Astrocyte (in vitro differentiated cells and primary cell): ENCODE measurements at regions not wholly inside any gene's neighbourhood (a gene's known extent, or its start where the extent isn't known, plus 50 kb on each side); places are given as distances from the start of the nearest gene placed in this dataset.
A peak's percentile ranks its signal among the peaks of the same experiment; 100 is the strongest.

Experiments
- DNase-seq: peaks from one replicate; pipeline ENCODE4 v3.0.0-alpha.2; 2010; ENCODE audit warnings: low read depth
- FAIRE-seq: peaks from 2 replicates; lab custom pipeline; 2011; peaks lifted over from hg19 to GRCh38; lab: Jason Lieb, UNC
- H2AFZ ChIP-seq: 2 replicates; pipeline ENCODE4 v1.6.0; 2012; ENCODE audit warnings: low read depth, low read length, inconsistent platforms
- H3K27ac ChIP-seq: 2 replicates; pipeline ENCODE4 v1.5.1; 2011; ENCODE audit warnings: low read depth, low read length, inconsistent platforms
- H3K27me3 ChIP-seq: 2 replicates; pipeline ENCODE4 v1.6.0; 2011; ENCODE audit warnings: low read length, inconsistent platforms; ENCODE audit not compliant: insufficient read depth
- H3K36me3 ChIP-seq: 2 replicates; pipeline ENCODE4 v1.5.1; 2011; ENCODE audit warnings: low read length, inconsistent platforms; ENCODE audit not compliant: insufficient read depth
- H3K4me1 ChIP-seq: 2 replicates; pipeline ENCODE4 v1.5.1; 2011; ENCODE audit warnings: low read length, inconsistent platforms; ENCODE audit not compliant: insufficient read depth
- H3K4me2 ChIP-seq: 2 replicates; pipeline ENCODE4 v1.6.0; 2012; ENCODE audit warnings: low read length, inconsistent platforms
- H3K4me3 ChIP-seq: 2 replicates; pipeline ENCODE4 v1.5.1; 2011; ENCODE audit warnings: low read depth, mild to moderate bottlenecking, low read length, inconsistent platforms; ENCODE audit not compliant: insufficient read depth
- H3K79me2 ChIP-seq: 2 replicates; pipeline ENCODE4 v1.6.0; 2012; ENCODE audit warnings: mild to moderate bottlenecking, low read length, inconsistent platforms; ENCODE audit not compliant: insufficient read depth
- H3K9ac ChIP-seq: 2 replicates; pipeline ENCODE4 v1.6.0; 2012; ENCODE audit warnings: mild to moderate bottlenecking, low read length, inconsistent platforms
- H3K9me3 ChIP-seq: 2 replicates; pipeline ENCODE4 v1.5.1; 2012; ENCODE audit warnings: low read depth, mild to moderate bottlenecking, low read length, inconsistent platforms; ENCODE audit not compliant: insufficient read depth
- H4K20me1 ChIP-seq: 2 replicates; pipeline ENCODE4 v1.6.0; 2012; ENCODE audit warnings: low read length, inconsistent platforms; ENCODE audit not compliant: insufficient read depth
- H3K27ac Mint-ChIP-seq: one replicate; pipeline ENCODE4 v1.8.0; 2021; ENCODE audit warnings: mild to moderate bottlenecking, mixed read lengths; ENCODE audit not compliant: unreplicated experiment
- H3K27me3 Mint-ChIP-seq: one replicate; pipeline ENCODE4 v1.8.0; 2021; ENCODE audit warnings: low read depth, mixed read lengths; ENCODE audit not compliant: unreplicated experiment
- H3K36me3 Mint-ChIP-seq: one replicate; pipeline ENCODE4 v1.8.0; 2021; ENCODE audit warnings: low read depth, mixed read lengths; ENCODE audit not compliant: unreplicated experiment
- H3K4me1 Mint-ChIP-seq: one replicate; pipeline ENCODE4 v1.8.0; 2021; ENCODE audit warnings: low read depth, mixed read lengths; ENCODE audit not compliant: unreplicated experiment
- H3K4me3 Mint-ChIP-seq: one replicate; pipeline ENCODE4 v1.8.0; 2021; ENCODE audit warnings: mild to moderate bottlenecking, moderate library complexity, mixed read lengths; ENCODE audit not compliant: unreplicated experiment
- H3K9me3 Mint-ChIP-seq: one replicate; pipeline ENCODE4 v1.8.0; 2021; ENCODE audit warnings: mild to moderate bottlenecking, mixed read lengths; ENCODE audit not compliant: unreplicated experiment
- EZH2 ChIP-seq: IDR thresholded peaks from 2 replicates; pipeline ENCODE4 v1.6.1; 2012; ENCODE audit warnings: mild to moderate bottlenecking, low read length, inconsistent platforms; ENCODE audit not compliant: insufficient read depth
- TF ChIP-seq, protein P1 (sequence below): IDR thresholded peaks from 2 replicates; pipeline ENCODE4 v1.5.1; 2011; ENCODE audit warnings: low read depth, mild to moderate bottlenecking, inconsistent platforms, low read length, moderate library complexity; ENCODE audit not compliant: insufficient read depth

DNA sequence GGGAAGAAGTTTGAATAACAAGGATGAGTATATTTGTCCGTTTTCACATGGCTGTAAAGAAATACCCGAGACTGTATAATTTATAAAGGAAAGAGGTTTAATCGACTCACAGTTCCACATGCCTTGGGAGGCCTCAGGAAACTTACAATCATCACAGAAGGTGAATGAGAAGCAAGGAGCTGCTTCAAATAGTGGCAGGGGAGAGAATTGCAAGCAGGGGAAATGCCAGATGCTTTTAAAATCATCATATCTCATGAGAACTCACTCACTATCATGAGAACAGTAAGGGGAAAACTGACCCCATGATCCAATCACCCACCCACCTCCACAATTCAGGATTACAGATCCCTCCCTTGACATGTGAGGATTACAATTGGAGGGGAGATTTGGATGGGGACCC lies 212.8 kb upstream of the CDH8 start:
- no peak for TF ChIP-seq EZH2
- TF ChIP-seq, protein P1, sequence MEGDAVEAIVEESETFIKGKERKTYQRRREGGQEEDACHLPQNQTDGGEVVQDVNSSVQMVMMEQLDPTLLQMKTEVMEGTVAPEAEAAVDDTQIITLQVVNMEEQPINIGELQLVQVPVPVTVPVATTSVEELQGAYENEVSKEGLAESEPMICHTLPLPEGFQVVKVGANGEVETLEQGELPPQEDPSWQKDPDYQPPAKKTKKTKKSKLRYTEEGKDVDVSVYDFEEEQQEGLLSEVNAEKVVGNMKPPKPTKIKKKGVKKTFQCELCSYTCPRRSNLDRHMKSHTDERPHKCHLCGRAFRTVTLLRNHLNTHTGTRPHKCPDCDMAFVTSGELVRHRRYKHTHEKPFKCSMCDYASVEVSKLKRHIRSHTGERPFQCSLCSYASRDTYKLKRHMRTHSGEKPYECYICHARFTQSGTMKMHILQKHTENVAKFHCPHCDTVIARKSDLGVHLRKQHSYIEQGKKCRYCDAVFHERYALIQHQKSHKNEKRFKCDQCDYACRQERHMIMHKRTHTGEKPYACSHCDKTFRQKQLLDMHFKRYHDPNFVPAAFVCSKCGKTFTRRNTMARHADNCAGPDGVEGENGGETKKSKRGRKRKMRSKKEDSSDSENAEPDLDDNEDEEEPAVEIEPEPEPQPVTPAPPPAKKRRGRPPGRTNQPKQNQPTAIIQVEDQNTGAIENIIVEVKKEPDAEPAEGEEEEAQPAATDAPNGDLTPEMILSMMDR = no peak
- H3K4me1 ChIP-seq = no peaks in the 10 kb centered on the region
- Mint-ChIP-seq H3K27me3 (no peaks in the 10 kb centered on the region), H3K9me3 (no peaks in the 10 kb centered on the region), H3K4me1 (peaks cover 23% of the 10 kb centered on the region), H3K27ac (no peak overlapping the region), H3K36me3 (no peaks in the 10 kb centered on the region), H3K4me3 (no peak overlapping the region)
- no peak overlapping the region for H3K9ac ChIP-seq
- H3K27ac ChIP-seq = no peak overlapping the region
- DNase-seq = no peak
- no peaks in the 10 kb centered on the region for H4K20me1 ChIP-seq
- H3K79me2 ChIP-seq = no peaks in the 10 kb centered on the region
- H3K36me3 ChIP-seq = no peaks in the 10 kb centered on the region
- FAIRE-seq = no peak
- no peaks in the 10 kb centered on the region for H3K9me3 ChIP-seq
- H3K4me3 ChIP-seq = no peak overlapping the region
- H3K27me3 ChIP-seq = no peaks in the 10 kb centered on the region
- H3K4me2 ChIP-seq = no peak overlapping the region
- no peak overlapping the region for H2AFZ ChIP-seq

DNA sequence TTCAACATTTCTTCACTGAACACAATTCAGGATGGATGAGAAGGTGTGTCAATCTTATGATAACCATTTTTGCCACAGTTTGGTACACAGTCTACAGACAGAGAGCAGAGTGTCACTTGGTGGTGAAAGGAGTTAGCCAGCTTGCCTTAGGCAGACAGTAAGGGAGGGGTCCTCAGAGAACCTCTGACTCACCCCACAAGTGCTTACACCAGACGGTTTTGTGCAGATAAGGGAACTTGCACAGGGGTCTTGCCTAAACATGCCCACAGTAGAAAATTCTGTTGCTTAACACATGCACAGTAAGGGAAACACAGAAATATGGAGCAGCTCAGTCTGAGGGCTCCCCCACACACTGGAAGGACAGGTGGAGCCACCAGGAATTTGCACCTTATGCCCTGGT lies 204.5 kb upstream of the CDH8 start:
- H3K27ac Mint-ChIP-seq = peak overlapping the region; percentile 90
- Histone ChIP-seq H3K27me3 (no peaks in the 10 kb centered on the region), H3K79me2 (no peaks in the 10 kb centered on the region), H3K27ac (no peak overlapping the region), H3K4me1 (no peaks in the 10 kb centered on the region), H3K4me3 (no peak overlapping the region), H3K4me2 (no peak overlapping the region), H3K9ac (no peak overlapping the region), H3K9me3 (peaks cover 4% of the 10 kb centered on the region), H4K20me1 (no peaks in the 10 kb centered on the region), H3K36me3 (no peaks in the 10 kb centered on the region), H2AFZ (peak overlapping the region; percentile 14)
- peaks cover 2% of the 10 kb centered on the region for H3K9me3 Mint-ChIP-seq
- no peaks in the 10 kb centered on the region for H3K27me3 Mint-ChIP-seq
- TF ChIP-seq EZH2 = no peak
- TF ChIP-seq, protein P1 = no peak
- FAIRE-seq (no peak), DNase-seq (peak; percentile 16)
- no peaks in the 10 kb centered on the region for H3K36me3 Mint-ChIP-seq
- no peak overlapping the region for H3K4me3 Mint-ChIP-seq
- H3K4me1 Mint-ChIP-seq = peaks cover 13% of the 10 kb centered on the region

DNA sequence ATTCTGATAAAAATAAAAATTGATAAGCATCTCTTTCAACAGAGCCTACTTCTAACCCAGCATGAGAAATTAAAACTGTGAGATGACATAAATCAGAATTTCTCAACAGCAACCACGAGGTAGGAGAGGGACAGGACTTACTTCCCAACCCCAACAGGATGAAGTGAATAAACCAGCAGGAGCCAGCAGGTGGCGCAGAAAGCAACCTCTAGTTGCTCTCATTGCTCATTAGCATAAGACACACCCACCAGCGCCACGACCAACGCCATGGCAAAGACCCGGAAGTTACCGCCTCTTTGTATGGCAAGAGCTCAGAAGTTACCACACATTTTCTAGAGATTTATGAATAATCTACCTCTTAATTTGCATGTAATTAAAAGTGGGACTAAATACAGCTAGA lies 189.4 kb upstream of the CDH8 start:
- no peaks in the 10 kb centered on the region for H4K20me1 ChIP-seq
- TF ChIP-seq EZH2 = no peak
- TF ChIP-seq, protein P1 = peak; percentile 27
- H3K4me3 ChIP-seq = no peak overlapping the region
- H3K9me3 ChIP-seq = no peaks in the 10 kb centered on the region
- peak overlapping the region; percentile 9 for H2AFZ ChIP-seq
- no peaks in the 10 kb centered on the region for H3K27me3 ChIP-seq
- Mint-ChIP-seq H3K9me3 (no peaks in the 10 kb centered on the region), H3K27ac (no peak overlapping the region), H3K27me3 (no peaks in the 10 kb centered on the region), H3K36me3 (no peaks in the 10 kb centered on the region), H3K4me1 (no peaks in the 10 kb centered on the region), H3K4me3 (no peak overlapping the region)
- no peak overlapping the region for H3K27ac ChIP-seq
- H3K4me2 ChIP-seq = peak overlapping the region; percentile 24
- no peaks in the 10 kb centered on the region for H3K79me2 ChIP-seq
- H3K36me3 ChIP-seq = no peaks in the 10 kb centered on the region
- no peak for FAIRE-seq
- H3K9ac ChIP-seq = no peak overlapping the region
- peak; percentile 20 for DNase-seq
- H3K4me1 ChIP-seq = no peaks in the 10 kb centered on the region
